ENCODE measurements at regions not wholly inside any gene's neighbourhood (a gene's known extent, or its start where the extent isn't known, plus 50 kb on each side); places are given as distances from the start of the nearest gene placed in this dataset.

GRCh38 chr5:144815131-144815530 is 644.5 kb downstream of the KCTD16 start:
- Histone ChIP-seq H3K27ac (no peak overlapping the region), H3K4me1 (replicated peaks in 1 of 2) (no peaks in the 10 kb centered on the region), H3K27me3 (no peaks in the 10 kb centered on the region), H3K4me3 (no peak overlapping the region), H3K36me3 (replicated peaks in 1 of 2) (no peaks in the 10 kb centered on the region), H3K9me3 (replicated peaks in 1 of 3) (no peaks in the 10 kb centered on the region)
- intact Hi-C loops (cut with DNase I) = no loop called here
- DNase-seq = no peak
- WGBS, 4 donors = 30 to 63% (median 58%) methylated on average over 2 of the region's 2 CpGs
- no peak for TF ChIP-seq CTCF (IDR thresholded peaks at IDR 0.05)
- no peak for TF ChIP-seq POLR2A (IDR thresholded peaks at IDR 0.05)

GRCh38 chr5:144812763-144813162 is 642.1 kb downstream of the KCTD16 start:
- intact Hi-C loops (cut with DNase I) = no loop called here
- Histone ChIP-seq H3K4me3 (no peak overlapping the region), H3K9me3 (replicated peaks in 1 of 3) (no peaks in the 10 kb centered on the region), H3K27ac (no peak overlapping the region), H3K27me3 (no peaks in the 10 kb centered on the region), H3K4me1 (replicated peaks in 1 of 2) (no peaks in the 10 kb centered on the region), H3K36me3 (replicated peaks in 1 of 2) (no peaks in the 10 kb centered on the region)
- no peak for DNase-seq
- TF ChIP-seq CTCF (IDR thresholded peaks at IDR 0.05) (no peak), POLR2A (IDR thresholded peaks at IDR 0.05) (no peak)
- 57 to 76% (median 63%) methylated on average over 2 of the region's 2 CpGs for WGBS, 4 donors

GRCh38 chr5:144800169-144800568 is 629.5 kb downstream of the KCTD16 start:
- Histone ChIP-seq H3K27ac (no peak overlapping the region), H3K27me3 (no peaks in the 10 kb centered on the region), H3K36me3 (replicated peaks in 1 of 2) (no peaks in the 10 kb centered on the region), H3K4me3 (no peak overlapping the region), H3K9me3 (replicated peaks in 1 of 3) (no peaks in the 10 kb centered on the region), H3K4me1 (replicated peaks in 1 of 2) (no peaks in the 10 kb centered on the region)
- DNase-seq = no peak
- intact Hi-C loops (cut with DNase I) = no loop called here
- no peak for TF ChIP-seq POLR2A (IDR thresholded peaks at IDR 0.05)
- TF ChIP-seq CTCF (IDR thresholded peaks at IDR 0.05) = no peak

GRCh38 chr5:144798595-144798994 is 627.9 kb downstream of the KCTD16 start:
- Histone ChIP-seq H3K9me3 (replicated peaks in 1 of 3) (no peaks in the 10 kb centered on the region), H3K4me1 (replicated peaks in 1 of 2) (no peaks in the 10 kb centered on the region), H3K36me3 (replicated peaks in 1 of 2) (no peaks in the 10 kb centered on the region), H3K27ac (no peak overlapping the region), H3K4me3 (no peak overlapping the region), H3K27me3 (no peaks in the 10 kb centered on the region)
- no peak for TF ChIP-seq POLR2A (IDR thresholded peaks at IDR 0.05)
- no peak for TF ChIP-seq CTCF (IDR thresholded peaks at IDR 0.05)
- 68 to 84% (median 69%) methylated on average over 1 of the region's 1 CpG for WGBS, 4 donors
- intact Hi-C loops (cut with DNase I) = no loop called here
- no peak for DNase-seq
